SK-N-SH treated with all-trans-retinoic acid at 6 μM for 48 hours (cell line): ENCODE measurements at regions not wholly inside any gene's neighbourhood (a gene's known extent, or its start where the extent isn't known, plus 50 kb on each side); places are given as distances from the start of the nearest gene placed in this dataset.

Experiments
- ARNTL ChIP-seq: fragments of 450-650 bp; formaldehyde crosslinking; IDR thresholded peaks from 2 replicates; pipeline ENCODE4 v1.5.0; 2020; ENCODE audit warnings: low read depth, mild to moderate bottlenecking, moderate library complexity, borderline replicate concordance
- CSRNP3 ChIP-seq: fragments of 250-450 bp; sonication (Bioruptor Pico); IDR thresholded peaks from 2 replicates; pipeline ENCODE4 v1.5.1; 2021; ENCODE audit warnings: mild to moderate bottlenecking, moderate library complexity
- ESRRG ChIP-seq: fragments of 250-450 bp; sonication (Bioruptor Pico); IDR thresholded peaks from 2 replicates; pipeline ENCODE4 v1.6.1; 2021; ENCODE audit warnings: mild to moderate bottlenecking
- GLIS3 ChIP-seq: fragments of 250-450 bp; sonication (Bioruptor Pico); IDR thresholded peaks from 2 replicates; pipeline ENCODE4 v1.5.0; 2020; ENCODE audit warnings: mild to moderate bottlenecking, moderate library complexity
- PATZ1 ChIP-seq: fragments of 250-450 bp; sonication (Bioruptor Pico); IDR thresholded peaks from 2 replicates; pipeline ENCODE4 v1.8.0; 2020; ENCODE audit warnings: mild to moderate bottlenecking, moderate library complexity, borderline replicate concordance
- PPARA ChIP-seq: fragments of 250-450 bp; sonication (Bioruptor Pico); IDR thresholded peaks from 2 replicates; pipeline ENCODE4 v1.5.0; 2020; ENCODE audit warnings: mild to moderate bottlenecking, borderline replicate concordance
- RARB ChIP-seq: fragments of 250-450 bp; sonication (Bioruptor Pico); IDR thresholded peaks from 2 replicates; pipeline ENCODE4 v1.8.0; 2021; ENCODE audit warnings: mild to moderate bottlenecking, moderate library complexity
- SNAI2 ChIP-seq: fragments of 250-450 bp; sonication (Bioruptor Pico); IDR thresholded peaks from 2 replicates; pipeline ENCODE4 v1.5.0; 2020; ENCODE audit warnings: mild to moderate bottlenecking, moderate library complexity
- TCF4 ChIP-seq: fragments of 250-450 bp; sonication (Bioruptor Pico); IDR thresholded peaks from 2 replicates; pipeline ENCODE4 v1.8.0; 2021; ENCODE audit warnings: mild to moderate bottlenecking, moderate library complexity, borderline replicate concordance
- ZC3H10 ChIP-seq: fragments of 250-450 bp; sonication (Bioruptor Pico); IDR thresholded peaks from 2 replicates; pipeline ENCODE4 v1.5.1; 2021; ENCODE audit warnings: mild to moderate bottlenecking, moderate library complexity
- ZFP30 ChIP-seq: fragments of 450-650 bp; formaldehyde crosslinking; IDR thresholded peaks from 2 replicates; pipeline ENCODE4 v1.5.0; 2022; ENCODE audit warnings: mild to moderate bottlenecking, moderate library complexity
- ZNF565 ChIP-seq: fragments of 450-650 bp; formaldehyde crosslinking; conservative IDR thresholded peaks from 2 replicates; pipeline ENCODE4 v1.5.0; 2020; ENCODE audit warnings: low read depth, mild to moderate bottlenecking, moderate library complexity
- TF ChIP-seq, protein P1 (sequence below): fragments of 250-450 bp; sonication (Bioruptor Pico); IDR thresholded peaks from 2 replicates; pipeline ENCODE4 v1.5.1; 2020; ENCODE audit warnings: low read depth, mild to moderate bottlenecking, moderate library complexity

- TF ChIP-seq RARB (CRISPR knock-in tag) (no peak), GLIS3 (CRISPR knock-in tag) (no peak), ESRRG (CRISPR knock-in tag) (no peak), ZNF565 (CRISPR knock-in tag) (no peak), TCF4 (CRISPR knock-in tag) (no peak), ZFP30 (CRISPR knock-in tag) (no peak), ZC3H10 (CRISPR knock-in tag) (no peak), PATZ1 (no peak), ARNTL (CRISPR knock-in tag) (no peak), CSRNP3 (CRISPR knock-in tag) (no peak), SNAI2 (CRISPR knock-in tag) (no peak), PPARA (CRISPR knock-in tag) (no peak)
- TF ChIP-seq, protein P1, sequence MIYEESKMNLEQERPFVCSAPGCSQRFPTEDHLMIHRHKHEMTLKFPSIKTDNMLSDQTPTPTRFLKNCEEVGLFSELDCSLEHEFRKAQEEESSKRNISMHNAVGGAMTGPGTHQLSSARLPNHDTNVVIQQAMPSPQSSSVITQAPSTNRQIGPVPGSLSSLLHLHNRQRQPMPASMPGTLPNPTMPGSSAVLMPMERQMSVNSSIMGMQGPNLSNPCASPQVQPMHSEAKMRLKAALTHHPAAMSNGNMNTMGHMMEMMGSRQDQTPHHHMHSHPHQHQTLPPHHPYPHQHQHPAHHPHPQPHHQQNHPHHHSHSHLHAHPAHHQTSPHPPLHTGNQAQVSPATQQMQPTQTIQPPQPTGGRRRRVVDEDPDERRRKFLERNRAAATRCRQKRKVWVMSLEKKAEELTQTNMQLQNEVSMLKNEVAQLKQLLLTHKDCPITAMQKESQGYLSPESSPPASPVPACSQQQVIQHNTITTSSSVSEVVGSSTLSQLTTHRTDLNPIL, result no peak
Measured at GRCh38 chr16:85338638-85338982, 226.3 kb upstream of the CIBAR2 start.
